PC-3 (cell line): ENCODE measurements at regions not wholly inside any gene's neighbourhood (a gene's known extent, or its start where the extent isn't known, plus 50 kb on each side); places are given as distances from the start of the nearest gene placed in this dataset.

ENCODE experiments used
- CTCF ChIP-seq: fragments of 300-600 bp; sonication (generic); conservative IDR thresholded peaks from 2 replicates; pipeline ENCODE4 v1.5.1; 2017; ENCODE audit warnings: antibody characterized with exemption, low read depth, mild to moderate bottlenecking, low read length
- EZH2 ChIP-seq: fragments of 300-600 bp; sonication (generic); IDR thresholded peaks from one replicate; pipeline ENCODE4 v1.6.1; 2017; ENCODE audit warnings: antibody characterized with exemption, mild to moderate bottlenecking, low read length; ENCODE audit not compliant: unreplicated experiment

DNA sequence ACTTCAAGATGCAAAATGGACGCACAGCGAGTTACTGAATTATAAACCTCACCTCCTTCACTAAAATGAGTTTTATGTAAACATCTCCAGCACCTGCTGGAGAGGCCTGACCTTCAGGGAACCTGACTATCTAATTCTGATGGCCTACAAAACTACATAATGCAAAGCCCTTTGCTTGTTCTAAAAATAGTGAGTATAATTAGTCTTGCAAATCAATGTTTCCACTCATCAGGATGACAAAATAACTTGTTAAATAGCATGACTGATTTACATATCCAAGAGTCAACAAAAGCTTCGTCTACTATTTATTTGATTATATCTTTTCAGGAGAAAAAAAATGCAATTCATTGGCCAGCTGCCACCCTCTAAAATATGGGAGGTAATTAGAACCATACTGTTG lies 326.3 kb upstream of the MC4R start:
- TF ChIP-seq CTCF (no peak), EZH2 (no peak)
